Gastroesophageal sphincter (tissue), 4 donors: ENCODE measurements at regions not wholly inside any gene's neighbourhood (a gene's known extent, or its start where the extent isn't known, plus 50 kb on each side); places are given as distances from the start of the nearest gene placed in this dataset.
"Not testable (repeated sequence)": the region's sequence is repeated elsewhere in the genome, so short reads cannot be mapped to it uniquely, and the experiment has no call there.

Experiments
- ATAC-seq: fragments of 150-250 bp; one replicate; pipeline ENCODE4 v1.9.1; 2016; ENCODE audit warnings: mild to moderate bottlenecking, moderate library complexity
- H3K27ac ChIP-seq, 4 donors: fragments of 200-600 bp; sonication (generic) in 3 of 4; 1 replicate in 3 of 4; 2 replicates in 1 of 4; pipeline ENCODE4 v1.5.1; 2016 to 2019
- H3K27me3 ChIP-seq: fragments of 200-600 bp; sonication (generic); one replicate; pipeline ENCODE4 v1.5.1; 2019
- H3K36me3 ChIP-seq, 2 donors: fragments of 200-600 bp; sonication (generic); one replicate each; pipeline ENCODE4 v1.5.1; 2019; ENCODE audit warnings: control low read depth in 1 of 2
- H3K4me1 ChIP-seq, 3 donors: fragments of 200-600 bp; sonication (generic); 1 replicate in 2 of 3; 2 replicates in 1 of 3; pipeline ENCODE4 v1.5.1; 2016 to 2019; ENCODE audit warnings: control low read depth in 2 of 3
- H3K4me3 ChIP-seq, 2 donors: fragments of 200-600 bp; sonication (generic); one replicate each; pipeline ENCODE4 v1.5.1; 2019; ENCODE audit warnings: mild to moderate bottlenecking in 1 of 2, moderate library complexity in 1 of 2
- H3K9me3 ChIP-seq, 3 donors: fragments of 200-600 bp; sonication (generic); one replicate each; pipeline ENCODE4 v1.5.1; 2017 to 2019; ENCODE audit warnings: control low read depth in 2 of 3
- EP300 ChIP-seq: sonication (generic); formaldehyde crosslinking; IDR thresholded peaks from one replicate; pipeline ENCODE4 v1.6.1; 2017; ENCODE audit warnings: antibody characterized with exemption, mild to moderate bottlenecking
- POLR2A ChIP-seq, 2 donors: fragments of 450-650 bp; IDR thresholded peaks; one replicate each; pipeline ENCODE4 v1.6.1; 2017; ENCODE audit warnings: antibody characterized with exemption in 2 of 2, mild to moderate bottlenecking in 2 of 2, moderate library complexity in 1 of 2
- POLR2AphosphoS5 ChIP-seq: sonication (generic); formaldehyde crosslinking; IDR thresholded peaks from one replicate; pipeline ENCODE4 v1.6.1; 2017; ENCODE audit warnings: antibody characterized with exemption
- WGBS, 2 donors: methylation state at CpG; one replicate each; pipeline ENCODE4 v1.1.5; 2018; ENCODE audit warnings: low coverage in 1 of 2; 5-methylcytosine and 5-hydroxymethylcytosine counted together
- TF ChIP-seq, protein P1 (sequence below), 4 experiments: fragments of 200-600 bp in 2 of 4; fragments of 450-650 bp in 2 of 4; sonication (generic) in 1 of 4; IDR thresholded peaks; one replicate each; pipeline ENCODE4 v1.5.1; 2017 to 2019; ENCODE audit warnings: antibody characterized with exemption in 4 of 4, mild to moderate bottlenecking in 2 of 4, moderate library complexity in 2 of 4

DNA sequence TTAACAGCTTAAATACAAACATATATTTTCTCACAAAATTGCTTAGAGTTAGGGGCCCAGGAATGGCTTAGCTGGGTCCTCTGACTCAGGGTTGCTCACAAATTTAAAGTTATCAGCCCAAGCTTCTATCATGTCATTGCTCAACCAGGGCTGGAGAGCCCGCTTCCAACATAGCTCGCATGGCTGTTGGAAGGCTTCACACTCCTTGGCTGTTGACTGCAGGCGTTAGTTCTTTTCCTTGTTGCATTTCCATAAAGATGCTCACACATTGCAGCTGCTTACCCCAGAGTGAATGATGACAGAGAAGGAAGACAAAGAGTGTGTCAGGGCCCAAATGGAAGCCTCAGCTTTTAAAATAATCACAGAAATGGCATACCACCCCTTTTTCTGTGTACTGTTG lies 62.9 kb upstream of the TFPI start:
- WGBS, 2 donors, result 72% methylated on average over 3 of the region's 3 CpGs; no CpG with 5 or more reads in 1 of the 2 donors
- H3K27ac ChIP-seq, result no peak overlapping the region
- no peaks in the 10 kb centered on the region for H3K36me3 ChIP-seq
- no peak for TF ChIP-seq POLR2A (IDR thresholded peaks at IDR 0.05)
- TF ChIP-seq POLR2AphosphoS5, result no peak
- TF ChIP-seq, protein P1, sequence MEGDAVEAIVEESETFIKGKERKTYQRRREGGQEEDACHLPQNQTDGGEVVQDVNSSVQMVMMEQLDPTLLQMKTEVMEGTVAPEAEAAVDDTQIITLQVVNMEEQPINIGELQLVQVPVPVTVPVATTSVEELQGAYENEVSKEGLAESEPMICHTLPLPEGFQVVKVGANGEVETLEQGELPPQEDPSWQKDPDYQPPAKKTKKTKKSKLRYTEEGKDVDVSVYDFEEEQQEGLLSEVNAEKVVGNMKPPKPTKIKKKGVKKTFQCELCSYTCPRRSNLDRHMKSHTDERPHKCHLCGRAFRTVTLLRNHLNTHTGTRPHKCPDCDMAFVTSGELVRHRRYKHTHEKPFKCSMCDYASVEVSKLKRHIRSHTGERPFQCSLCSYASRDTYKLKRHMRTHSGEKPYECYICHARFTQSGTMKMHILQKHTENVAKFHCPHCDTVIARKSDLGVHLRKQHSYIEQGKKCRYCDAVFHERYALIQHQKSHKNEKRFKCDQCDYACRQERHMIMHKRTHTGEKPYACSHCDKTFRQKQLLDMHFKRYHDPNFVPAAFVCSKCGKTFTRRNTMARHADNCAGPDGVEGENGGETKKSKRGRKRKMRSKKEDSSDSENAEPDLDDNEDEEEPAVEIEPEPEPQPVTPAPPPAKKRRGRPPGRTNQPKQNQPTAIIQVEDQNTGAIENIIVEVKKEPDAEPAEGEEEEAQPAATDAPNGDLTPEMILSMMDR (IDR thresholded peaks at IDR 0.05), result no peak
- no peak overlapping the region for H3K4me3 ChIP-seq
- no peaks in the 10 kb centered on the region for H3K9me3 ChIP-seq
- no peaks in the 10 kb centered on the region for H3K27me3 ChIP-seq
- ATAC-seq, result no peak
- H3K4me1 ChIP-seq, result no peaks in the 10 kb centered on the region

DNA sequence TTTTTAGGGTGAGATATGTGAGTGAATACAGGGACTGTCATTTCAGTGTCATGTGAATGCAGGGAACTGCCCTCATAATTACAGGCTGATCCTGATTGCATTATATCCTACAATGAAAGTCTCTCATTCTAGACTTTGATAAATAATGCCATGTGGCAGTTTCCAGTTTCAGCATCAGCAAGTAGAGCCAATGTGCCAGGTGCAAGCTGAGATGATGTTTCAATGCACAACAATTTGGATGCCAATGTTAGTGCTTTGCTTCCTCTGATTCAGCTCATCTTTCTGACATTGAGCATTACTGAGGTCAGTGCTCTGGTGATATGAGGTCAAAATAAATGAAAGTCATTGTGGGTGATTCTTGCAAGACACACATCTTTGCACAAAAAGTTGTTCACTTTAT lies 63.7 kb upstream of the TFPI start:
- H3K4me1 ChIP-seq, result no peaks in the 10 kb centered on the region
- no peaks in the 10 kb centered on the region for H3K9me3 ChIP-seq
- no peaks in the 10 kb centered on the region for H3K27me3 ChIP-seq
- TF ChIP-seq POLR2AphosphoS5 (no peak), POLR2A (IDR thresholded peaks at IDR 0.05) (no peak), EP300 (no peak)
- TF ChIP-seq, protein P1 (IDR thresholded peaks at IDR 0.05), result no peak
- H3K4me3 ChIP-seq, result no peak overlapping the region
- no peaks in the 10 kb centered on the region for H3K36me3 ChIP-seq
- ATAC-seq, result no peak
- H3K27ac ChIP-seq, result no peak overlapping the region

DNA sequence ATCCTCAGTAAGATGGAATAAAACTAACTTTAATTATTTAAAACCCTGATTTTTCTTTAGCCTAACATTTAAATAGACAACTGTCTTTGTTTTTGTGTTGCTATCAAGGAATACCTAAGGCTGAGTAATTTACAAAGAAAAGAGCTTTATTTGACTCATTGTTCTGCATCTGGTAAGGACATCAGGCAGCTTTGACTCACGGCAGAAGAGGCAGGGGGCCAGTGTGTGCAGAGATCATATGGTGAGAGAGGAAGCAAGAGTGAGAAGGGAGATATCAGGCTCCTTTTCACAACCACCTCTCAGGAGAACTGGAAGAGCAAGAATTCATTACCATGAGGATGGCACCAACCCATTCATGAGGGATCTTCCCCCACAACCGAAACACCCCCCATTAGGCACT lies 64.6 kb upstream of the TFPI start:
- 55 to 100% methylated on average over 1 to 2 of the region's 2 CpGs for WGBS, 2 donors
- Histone ChIP-seq H3K27ac (no peak overlapping the region), H3K27me3 (no peaks in the 10 kb centered on the region), H3K4me3 (no peak overlapping the region), H3K4me1 (no peaks in the 10 kb centered on the region), H3K9me3 (no peaks in the 10 kb centered on the region), H3K36me3 (no peaks in the 10 kb centered on the region)
- TF ChIP-seq, protein P1 (IDR thresholded peaks at IDR 0.05), result no peak
- TF ChIP-seq POLR2AphosphoS5 (no peak), POLR2A (IDR thresholded peaks at IDR 0.05) (no peak), EP300 (no peak)
- ATAC-seq, result no peak

DNA sequence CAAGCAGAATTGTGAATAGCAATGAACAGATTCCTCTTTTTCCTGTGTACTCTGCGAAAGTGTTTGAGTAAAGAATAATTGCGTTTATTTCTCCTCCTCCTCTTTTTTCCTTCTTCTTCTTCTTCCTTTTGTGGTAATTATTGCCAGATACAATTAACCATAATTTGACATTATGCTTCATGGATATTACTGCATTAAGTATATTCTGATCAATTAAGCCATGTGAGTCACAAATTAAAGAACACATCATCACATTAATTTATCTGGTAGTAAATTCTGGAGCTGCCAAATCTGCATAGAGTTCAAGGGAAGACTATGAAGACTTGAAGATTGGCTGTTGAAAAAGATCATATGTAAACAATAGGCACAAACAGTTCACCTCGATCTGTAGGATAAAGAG lies 72.9 kb upstream of the TFPI start:
- no peak overlapping the region for H3K27ac ChIP-seq
- 74 to 80% methylated on average over 3 of the region's 3 CpGs for WGBS, 2 donors
- H3K27me3 ChIP-seq, result no peaks in the 10 kb centered on the region
- no peak for ATAC-seq
- no peaks in the 10 kb centered on the region for H3K36me3 ChIP-seq
- H3K9me3 ChIP-seq, result peaks cover 0 to 14% (median 0%) of the 10 kb centered on the region in 3 donors
- no peaks in the 10 kb centered on the region for H3K4me1 ChIP-seq
- TF ChIP-seq EP300 (no peak), POLR2A (IDR thresholded peaks at IDR 0.05) (no peak), POLR2AphosphoS5 (no peak)
- TF ChIP-seq, protein P1 (IDR thresholded peaks at IDR 0.05), result no peak
- H3K4me3 ChIP-seq, result no peak overlapping the region

DNA sequence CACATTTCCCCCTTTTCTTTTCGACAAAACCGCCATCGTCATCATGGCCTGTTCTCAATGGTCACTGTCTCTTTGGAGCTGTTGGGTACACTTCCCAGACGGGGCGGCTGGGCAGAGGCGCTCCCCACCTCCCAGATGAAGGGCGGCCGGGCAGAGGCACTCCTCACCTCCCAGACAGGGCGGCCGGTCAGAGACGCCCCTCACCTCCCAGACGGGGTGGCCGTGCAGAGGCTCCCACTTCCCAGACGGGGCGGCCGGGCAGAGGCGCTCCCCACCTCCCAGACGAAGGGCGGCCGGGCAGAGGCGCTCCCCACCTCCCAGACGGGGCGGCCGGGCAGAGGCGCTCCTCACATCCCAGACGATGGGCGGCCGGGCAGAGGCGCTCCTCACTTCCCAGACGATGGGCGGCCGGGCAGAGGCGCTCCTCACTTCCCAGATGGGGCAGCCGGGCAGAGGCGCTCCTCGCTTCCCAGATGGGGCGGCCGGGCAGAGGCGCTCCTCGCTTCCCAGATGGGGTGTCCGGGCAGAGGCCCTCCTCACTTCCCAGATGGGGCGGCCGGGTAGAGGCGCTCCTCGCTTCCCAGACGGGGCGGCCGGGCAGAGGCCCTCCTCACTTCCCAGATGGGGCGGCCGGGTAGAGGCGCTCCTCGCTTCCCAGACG lies 82.6 kb upstream of the TFPI start:
- no CpG with 5 or more reads among the region's 53 CpGs for WGBS, 2 donors
- not testable (repeated sequence) for H3K4me3 ChIP-seq, H3K9me3 ChIP-seq, ATAC-seq, H3K4me1 ChIP-seq, H3K27me3 ChIP-seq, H3K36me3 ChIP-seq, H3K27ac ChIP-seq

DNA sequence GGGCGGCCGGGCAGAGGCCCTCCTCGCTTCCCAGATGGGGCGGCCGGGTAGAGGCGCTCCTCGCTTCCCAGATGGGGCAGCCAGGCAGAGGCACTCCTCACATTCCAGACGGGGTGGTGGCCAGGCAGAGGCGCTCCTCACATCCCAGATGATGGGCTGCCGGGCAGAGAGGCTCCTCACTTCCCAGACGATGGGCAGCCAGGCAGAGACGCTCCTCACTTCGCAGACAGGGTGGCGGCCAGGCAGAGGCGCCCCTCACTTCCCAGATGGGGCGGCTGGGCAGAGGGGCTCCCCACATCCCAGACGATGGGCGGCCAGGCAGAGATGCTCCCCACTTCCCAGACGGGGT lies 83.1 kb upstream of the TFPI start:
- WGBS, 2 donors, result no CpG with 5 or more reads among the region's 19 CpGs
- not testable (repeated sequence) for H3K4me3 ChIP-seq, H3K9me3 ChIP-seq, ATAC-seq, H3K36me3 ChIP-seq, H3K27me3 ChIP-seq, H3K4me1 ChIP-seq, H3K27ac ChIP-seq

DNA sequence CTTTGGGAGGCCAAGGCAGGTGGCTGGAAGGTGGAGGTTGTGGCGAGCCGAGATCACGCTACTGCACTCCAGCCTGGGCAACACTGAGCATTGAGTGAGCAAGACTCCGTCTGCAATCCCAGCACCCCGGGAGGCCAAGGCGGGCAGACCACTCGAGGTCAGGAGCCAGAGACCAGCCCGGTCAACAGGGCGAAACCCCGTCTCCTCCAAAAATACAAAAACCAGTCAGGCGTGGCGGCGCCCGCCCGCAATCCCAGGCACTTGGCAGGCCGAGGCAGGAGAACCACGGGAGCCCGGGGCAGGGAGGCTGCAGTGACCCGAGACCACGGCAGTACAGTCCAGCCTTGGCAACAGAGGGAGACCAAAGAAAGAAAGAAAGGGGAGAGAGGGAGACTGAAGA lies 83.5 kb upstream of the TFPI start:
- not testable (repeated sequence) for H3K36me3 ChIP-seq, ATAC-seq, H3K4me3 ChIP-seq, H3K27ac ChIP-seq, H3K9me3 ChIP-seq, H3K4me1 ChIP-seq, H3K27me3 ChIP-seq
- WGBS, 2 donors, result 100% methylated on average over 3 to 5 of the region's 20 CpGs
